ENCODE measurements at regions not wholly inside any gene's neighbourhood (a gene's known extent, or its start where the extent isn't known, plus 50 kb on each side); places are given as distances from the start of the nearest gene placed in this dataset.

GRCh38 chr5:105807951-105808350 is 1862.8 kb downstream of the EFNA5 start:
- no peak overlapping the region for H3K27ac ChIP-seq
- no peak for TF ChIP-seq CTCF (conservative IDR thresholded peaks at IDR 0.05)

- TF ChIP-seq CTCF (conservative IDR thresholded peaks at IDR 0.05): no peak
- H3K27ac ChIP-seq: no peak overlapping the region
Observed at GRCh38 chr5:105807290-105807689, 1863.4 kb downstream of the EFNA5 start.

GRCh38 chr5:105806596-105806995 is 1864.1 kb downstream of the EFNA5 start:
- H3K27ac ChIP-seq: no peak overlapping the region
- no peak for TF ChIP-seq CTCF (conservative IDR thresholded peaks at IDR 0.05)

- no peak overlapping the region for H3K27ac ChIP-seq
- no peak for TF ChIP-seq CTCF (conservative IDR thresholded peaks at IDR 0.05)
Observed at GRCh38 chr5:105803431-105803830, 1867.3 kb downstream of the EFNA5 start.

- no peak for TF ChIP-seq CTCF (conservative IDR thresholded peaks at IDR 0.05)
- H3K27ac ChIP-seq: no peak overlapping the region
Observed at GRCh38 chr5:105794578-105794977, 1876.2 kb downstream of the EFNA5 start.

GRCh38 chr5:105789246-105789645 is 1881.5 kb downstream of the EFNA5 start:
- TF ChIP-seq CTCF (conservative IDR thresholded peaks at IDR 0.05): no peak
- H3K27ac ChIP-seq: no peak overlapping the region

- no peak overlapping the region for H3K27ac ChIP-seq
- TF ChIP-seq CTCF (conservative IDR thresholded peaks at IDR 0.05): no peak
Observed at GRCh38 chr5:105783811-105784210, 1886.9 kb downstream of the EFNA5 start.

- no peak for TF ChIP-seq CTCF (conservative IDR thresholded peaks at IDR 0.05)
- no peak overlapping the region for H3K27ac ChIP-seq
Observed at GRCh38 chr5:105782501-105782900, 1888.2 kb downstream of the EFNA5 start.

Data from VCaP (cell line).